GM12878 (cell line): ENCODE measurements at regions not wholly inside any gene's neighbourhood (a gene's known extent, or its start where the extent isn't known, plus 50 kb on each side); places are given as distances from the start of the nearest gene placed in this dataset.

ENCODE experiments used
- EZH2 ChIP-seq: IDR thresholded peaks from 2 replicates; pipeline ENCODE4 v1.6.1; 2012; ENCODE audit warnings: low read depth, mild to moderate bottlenecking, control low read depth, inconsistent platforms, low read length, borderline replicate concordance; ENCODE audit not compliant: control insufficient read depth
- HDAC2 ChIP-seq: fragments of 200-600 bp; sonication (generic); IDR thresholded peaks from 2 replicates; pipeline ENCODE4 v1.6.1; 2017
- JUND ChIP-seq: IDR thresholded peaks from 2 replicates; pipeline ENCODE4 v1.6.1; 2012; ENCODE audit warnings: low read depth, mild to moderate bottlenecking, low read length, improper control_type of control experiment, moderate library complexity
- POLR2A ChIP-seq: IDR thresholded peaks from 2 replicates; pipeline ENCODE4 v1.6.1; 2011; ENCODE audit warnings: low read depth, mild to moderate bottlenecking, low read length
- POLR2AphosphoS5 ChIP-seq: IDR thresholded peaks from 2 replicates; pipeline ENCODE4 v1.6.1; 2011; ENCODE audit warnings: mild to moderate bottlenecking, low read length, inconsistent platforms
- SMARCA5 ChIP-seq: fragments of 450-650 bp; IDR thresholded peaks from 2 replicates; pipeline ENCODE4 v1.6.1; 2017; ENCODE audit warnings: mild to moderate bottlenecking
- SPI1 ChIP-seq: IDR thresholded peaks from 2 replicates; pipeline ENCODE4 v1.6.1; 2011; ENCODE audit warnings: low read depth, mild to moderate bottlenecking, low read length, moderate library complexity, borderline replicate concordance; ENCODE audit not compliant: insufficient read depth
- TF ChIP-seq, protein P1 (sequence below), 3 experiments: IDR thresholded peaks in 2 of 3; conservative IDR thresholded peaks in 1 of 3; 2 replicates each; pipeline ENCODE4 v1.5.1; 2011; ENCODE audit warnings: low read depth in 3 of 3, low read length in 3 of 3, mild to moderate bottlenecking in 3 of 3, control low read depth in 2 of 3, moderate library complexity in 2 of 3, inconsistent platforms in 1 of 3, mixed read lengths in 1 of 3; ENCODE audit not compliant: control insufficient read depth in 2 of 3, insufficient read depth in 1 of 3; ENCODE audit errors: extremely low read depth in 1 of 3
- TF ChIP-seq, protein P2 (sequence below): IDR thresholded peaks from 2 replicates; pipeline ENCODE4 v1.6.1; 2011; ENCODE audit warnings: borderline replicate concordance, low read depth, mild to moderate bottlenecking, moderate library complexity, mixed read lengths, low read length; ENCODE audit not compliant: insufficient read depth; ENCODE audit errors: extremely low read length

DNA sequence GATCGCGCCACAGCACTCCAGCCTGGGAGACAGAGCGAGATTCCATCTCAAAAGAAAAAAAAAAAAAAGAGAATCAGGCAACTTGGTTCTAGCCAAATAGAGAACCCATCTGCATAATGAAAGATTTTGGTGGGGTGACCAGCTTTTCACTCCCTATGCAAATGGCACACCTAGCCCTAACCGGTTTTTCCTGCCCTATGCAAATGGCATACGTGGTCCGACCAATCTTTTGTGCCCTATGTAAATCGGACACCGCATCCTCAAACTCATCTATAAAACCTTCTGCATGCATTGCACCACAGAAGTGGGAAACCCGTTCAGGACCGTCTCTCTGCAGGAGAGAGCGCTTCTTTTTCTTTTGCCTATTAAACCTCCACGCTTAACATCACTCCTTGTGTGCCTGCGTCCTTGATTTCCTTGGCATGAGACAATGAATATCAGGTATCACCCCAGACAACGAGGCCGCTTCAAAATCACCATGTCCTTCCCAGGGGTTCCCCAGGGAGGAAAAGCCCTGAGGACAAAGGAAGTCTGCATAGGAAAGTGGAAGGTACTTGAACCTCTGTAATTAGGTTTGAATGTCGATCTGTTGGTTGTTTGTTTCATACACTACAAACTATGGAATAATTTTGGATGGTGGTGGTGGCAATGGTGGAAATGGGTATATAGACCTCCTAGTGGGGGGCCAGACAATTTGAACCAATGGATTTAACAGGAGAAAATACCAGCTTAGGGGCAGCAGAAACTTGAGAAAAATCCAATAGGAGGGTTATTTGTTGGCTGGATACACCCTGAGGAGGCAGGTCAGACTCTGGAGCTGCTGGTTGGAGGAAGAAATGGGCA, 396.2 kb downstream of the TYW1 start:
- no peak for TF ChIP-seq JUND
- TF ChIP-seq, protein P1, sequence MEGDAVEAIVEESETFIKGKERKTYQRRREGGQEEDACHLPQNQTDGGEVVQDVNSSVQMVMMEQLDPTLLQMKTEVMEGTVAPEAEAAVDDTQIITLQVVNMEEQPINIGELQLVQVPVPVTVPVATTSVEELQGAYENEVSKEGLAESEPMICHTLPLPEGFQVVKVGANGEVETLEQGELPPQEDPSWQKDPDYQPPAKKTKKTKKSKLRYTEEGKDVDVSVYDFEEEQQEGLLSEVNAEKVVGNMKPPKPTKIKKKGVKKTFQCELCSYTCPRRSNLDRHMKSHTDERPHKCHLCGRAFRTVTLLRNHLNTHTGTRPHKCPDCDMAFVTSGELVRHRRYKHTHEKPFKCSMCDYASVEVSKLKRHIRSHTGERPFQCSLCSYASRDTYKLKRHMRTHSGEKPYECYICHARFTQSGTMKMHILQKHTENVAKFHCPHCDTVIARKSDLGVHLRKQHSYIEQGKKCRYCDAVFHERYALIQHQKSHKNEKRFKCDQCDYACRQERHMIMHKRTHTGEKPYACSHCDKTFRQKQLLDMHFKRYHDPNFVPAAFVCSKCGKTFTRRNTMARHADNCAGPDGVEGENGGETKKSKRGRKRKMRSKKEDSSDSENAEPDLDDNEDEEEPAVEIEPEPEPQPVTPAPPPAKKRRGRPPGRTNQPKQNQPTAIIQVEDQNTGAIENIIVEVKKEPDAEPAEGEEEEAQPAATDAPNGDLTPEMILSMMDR (IDR thresholded peaks at IDR 0.05 in 2 of 3, conservative IDR thresholded peaks at IDR 0.05 in 1 of 3; ENCODE audit: control insufficient read depth in 2 of 3, extremely low read depth in 1 of 3, insufficient read depth in 1 of 3, low read depth in 3 of 3, low read length in 3 of 3) = no peak
- TF ChIP-seq SMARCA5 = no peak
- TF ChIP-seq, protein P2, sequence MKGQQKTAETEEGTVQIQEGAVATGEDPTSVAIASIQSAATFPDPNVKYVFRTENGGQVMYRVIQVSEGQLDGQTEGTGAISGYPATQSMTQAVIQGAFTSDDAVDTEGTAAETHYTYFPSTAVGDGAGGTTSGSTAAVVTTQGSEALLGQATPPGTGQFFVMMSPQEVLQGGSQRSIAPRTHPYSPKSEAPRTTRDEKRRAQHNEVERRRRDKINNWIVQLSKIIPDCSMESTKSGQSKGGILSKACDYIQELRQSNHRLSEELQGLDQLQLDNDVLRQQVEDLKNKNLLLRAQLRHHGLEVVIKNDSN = no peak
- no peak for TF ChIP-seq POLR2A
- TF ChIP-seq POLR2AphosphoS5 = no peak
- no peak for TF ChIP-seq SPI1
- no peak for TF ChIP-seq EZH2
- no peak for TF ChIP-seq HDAC2
